HepG2 (cell line): ENCODE measurements at regions not wholly inside any gene's neighbourhood (a gene's known extent, or its start where the extent isn't known, plus 50 kb on each side); places are given as distances from the start of the nearest gene placed in this dataset.

Experiments used
- ATAC-seq: fragments of 200-7000 bp; cut with Tn5 transposase; 3 replicates; pipeline ENCODE4 v1.9.1; 2020; ENCODE audit warnings: mild to moderate bottlenecking, moderate library complexity
- BruUV-seq: library from RNA; stranded (reverse); fragments of 400-500 nt; replicated peaks from 2 replicates; lab custom pipeline; 2021; lab: Mats Ljungman, UMichigan
- CTCF ChIA-PET: fragments of 300-600 bp; formaldehyde crosslinking; extraction: SDS; loops from one replicate; lab custom pipeline; 2021; ENCODE audit warnings: low total read pairs, inconsistent platforms, low intra/inter-chr PET ratio; lab: Yijun Ruan, JAX
- POLR2A ChIA-PET: fragments of 350-600 bp; sonication (Branson Sonifier 250); formaldehyde crosslinking; loops from one replicate; lab custom pipeline; 2020; ENCODE audit warnings: antibody characterized with exemption, inconsistent platforms; lab: Yijun Ruan, JAX
- DNase-seq: peaks from one replicate; pipeline ENCODE4 v3.0.0-alpha.2; 2015; ENCODE audit warnings: low spot score
- FAIRE-seq: peaks from 3 replicates; lab custom pipeline; 2011; peaks lifted over from hg19 to GRCh38; lab: Jason Lieb, UNC
- H2AFZ ChIP-seq: one replicate; pipeline ENCODE4 v1.6.1; 2011; ENCODE audit warnings: low read length, inconsistent platforms
- H3K27ac ChIP-seq: fragments of 300-600 bp; 3 replicates; pipeline ENCODE4 v1.8.0; 2011; ENCODE audit warnings: mixed run types, mild to moderate bottlenecking, mixed read lengths, low read length, inconsistent platforms; ENCODE audit not compliant: insufficient read depth; ENCODE audit errors: extremely low read length
- H3K27me3 ChIP-seq, 2 experiments: fragments of 200-600 bp in 1 of 2; 2 replicates in 1 of 2; 3 replicates in 1 of 2; pipeline versions ENCODE4 v1.6.0 to v1.8.0; 2011; ENCODE audit warnings: low read length in 2 of 2, mild to moderate bottlenecking in 2 of 2, moderate library complexity in 2 of 2, inconsistent platforms in 1 of 2; ENCODE audit not compliant: insufficient read depth in 2 of 2, control insufficient read depth in 1 of 2
- H3K36me3 ChIP-seq, 2 experiments: fragments of 200-600 bp in 1 of 2; replicated peaks in 1 of 2; 2 replicates in 1 of 2; 3 replicates in 1 of 2; pipeline versions ENCODE4 v1.5.1 to v1.8.0; 2011; ENCODE audit warnings: low read length in 2 of 2, inconsistent platforms in 1 of 2; ENCODE audit not compliant: insufficient read depth in 2 of 2, control insufficient read depth in 1 of 2
- H3K4me1 ChIP-seq: 2 replicates; pipeline ENCODE4 v1.5.1; 2012; ENCODE audit warnings: low read length, inconsistent platforms; ENCODE audit not compliant: insufficient read depth
- H3K4me2 ChIP-seq: 2 replicates; pipeline ENCODE4 v1.6.0; 2011; ENCODE audit warnings: low read depth, low read length, inconsistent platforms
- H3K4me3 ChIP-seq, 3 experiments: fragments of 200-600 bp in 1 of 3; sonication (generic), shearing (Covaris generic) in 1 of 3; replicated peaks in 1 of 3; 2 replicates each; pipeline ENCODE4 v1.5.1; 2011 to 2016; ENCODE audit warnings: low read length in 3 of 3, inconsistent platforms in 2 of 3, low read depth in 2 of 3, mild to moderate bottlenecking in 2 of 3, control low read depth in 1 of 3, mixed read lengths in 1 of 3; ENCODE audit not compliant: insufficient read depth in 1 of 3
- H3K79me2 ChIP-seq: one replicate; pipeline ENCODE4 v1.6.1; 2011; ENCODE audit warnings: low read length, inconsistent platforms; ENCODE audit not compliant: insufficient read depth
- H3K9ac ChIP-seq: 2 replicates; pipeline ENCODE4 v1.6.0; 2011; ENCODE audit warnings: mild to moderate bottlenecking, low read depth, low read length, inconsistent platforms; ENCODE audit not compliant: insufficient read depth
- H3K9me3 ChIP-seq: 2 replicates; pipeline ENCODE4 v1.5.1; 2012; ENCODE audit warnings: mild to moderate bottlenecking, low read length
- H4K20me1 ChIP-seq: 2 replicates; pipeline ENCODE4 v1.6.0; 2011; ENCODE audit warnings: inconsistent platforms, mild to moderate bottlenecking, low read length, moderate library complexity; ENCODE audit not compliant: insufficient read depth
- CCAR2 ChIP-seq: fragments of 200-400 bp; formaldehyde crosslinking; optimal IDR thresholded peaks from 2 replicates; pipeline ENCODE3; 2018; ENCODE audit warnings: low read depth, mild to moderate bottlenecking, low read length, moderate library complexity
- GABPA ChIP-seq, 2 experiments: IDR thresholded peaks; 2 replicates each; pipeline ENCODE4 v1.6.1; 2011 to 2016; ENCODE audit warnings: low read depth in 2 of 2, low read length in 1 of 2, missing biosample characterization in 1 of 2, missing genetic modification characterization in 1 of 2
- HNRNPH1 ChIP-seq: fragments of 200-400 bp; formaldehyde crosslinking; optimal IDR thresholded peaks from 2 replicates; pipeline ENCODE3; 2017; ENCODE audit warnings: mild to moderate bottlenecking, low read depth, low read length
- MAZ ChIP-seq, 2 experiments: sonication (generic) in 1 of 2; formaldehyde crosslinking in 1 of 2; IDR thresholded peaks; 2 replicates each; pipeline versions ENCODE4 v1.5.0 to v1.6.1; 2012 to 2020; ENCODE audit warnings: low read depth in 2 of 2, mild to moderate bottlenecking in 2 of 2, borderline replicate concordance in 1 of 2, improper control_type of control experiment in 1 of 2, low read length in 1 of 2, missing genetic modification reagents in 1 of 2, moderate library complexity in 1 of 2
- SMYD3 ChIP-seq: sonication (generic); formaldehyde crosslinking; IDR thresholded peaks from 2 replicates; pipeline ENCODE4 v1.8.1; 2023; ENCODE audit warnings: mild to moderate bottlenecking, missing genetic modification reagents
- SOX6 ChIP-seq, 2 experiments: fragments of 450-650 bp in 1 of 2; sonication (generic) in 1 of 2; formaldehyde crosslinking in 1 of 2; IDR thresholded peaks; 2 replicates each; pipeline versions ENCODE4 v1.4.0 to v1.6.1; 2017 to 2020; ENCODE audit warnings: antibody characterized with exemption in 1 of 2, mild to moderate bottlenecking in 1 of 2, missing genetic modification reagents in 1 of 2
- TSC22D2 ChIP-seq: sonication (generic); formaldehyde crosslinking; IDR thresholded peaks from 2 replicates; pipeline ENCODE4 v1.5.1; 2020; ENCODE audit warnings: missing genetic modification reagents, mild to moderate bottlenecking, borderline replicate concordance
- ZEB1 ChIP-seq: IDR thresholded peaks from 2 replicates; pipeline ENCODE4 v1.6.1; 2012; ENCODE audit warnings: mild to moderate bottlenecking, low read depth, inconsistent platforms; ENCODE audit not compliant: insufficient replicate concordance
- ZNF24 ChIP-seq: fragments of 450-650 bp; IDR thresholded peaks from 2 replicates; pipeline ENCODE4 v1.6.1; 2017; ENCODE audit warnings: antibody characterized with exemption, mild to moderate bottlenecking
- ZNF781 ChIP-seq: sonication (generic); formaldehyde crosslinking; IDR thresholded peaks from 2 replicates; pipeline ENCODE4 v1.5.1; 2020; ENCODE audit warnings: borderline replicate concordance, mild to moderate bottlenecking, missing genetic modification reagents; ENCODE audit errors: not compliant biosample characterization
- ZSCAN30 ChIP-seq: sonication (generic); formaldehyde crosslinking; IDR thresholded peaks from 2 replicates; pipeline ENCODE4 v1.5.0; 2020; ENCODE audit warnings: mild to moderate bottlenecking, missing genetic modification reagents
- WGBS: methylation state at CpG from one replicate; pipeline ENCODE4 v1.1.6; 2017; ENCODE audit warnings: low lambda C conversion rate; 5-methylcytosine and 5-hydroxymethylcytosine counted together
- in situ Hi-C: cut with HindIII; loops from 2 replicates; pipeline ENCODE4 v1.10.0; 2017; ENCODE audit warnings: low pct_unique_long_range_greater_than_20kb; ENCODE audit not compliant: extremely low pct_ligation_motif_present
- intact Hi-C: fragments of 100-400 bp; cut with micrococcal nuclease; formaldehyde crosslinking; loops from one replicate; pipeline ENCODE4 v1.10.0; 2022; ENCODE audit not compliant: unreplicated experiment
- TF ChIP-seq, protein P1 (sequence below): sonication (generic); formaldehyde crosslinking; IDR thresholded peaks from 2 replicates; pipeline ENCODE4 v1.5.0; 2020; ENCODE audit warnings: missing genetic modification reagents
- TF ChIP-seq, protein P2 (sequence below): sonication (generic); formaldehyde crosslinking; conservative IDR thresholded peaks from 2 replicates; pipeline ENCODE4 v1.4.0; 2020; ENCODE audit warnings: mild to moderate bottlenecking, missing genetic modification reagents, moderate library complexity

DNA sequence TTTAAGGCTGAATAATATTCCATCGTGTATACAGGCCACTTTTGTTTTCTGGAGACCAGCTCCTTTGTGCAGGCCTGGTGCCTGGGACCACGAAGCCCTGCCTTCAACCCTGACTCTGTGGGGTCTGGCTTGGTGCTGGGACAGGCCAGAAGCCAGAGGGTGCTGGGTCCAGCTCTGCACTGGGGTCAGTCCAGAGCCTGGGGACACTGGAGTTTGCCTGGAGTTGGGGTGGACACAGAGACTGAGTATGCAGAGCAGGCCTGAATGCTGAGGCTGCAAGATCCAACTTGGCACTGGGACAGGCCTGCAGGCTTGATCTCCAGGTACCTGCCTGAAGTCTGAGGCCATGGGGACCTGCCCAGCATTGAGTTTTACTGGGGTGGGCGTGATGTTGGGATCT is 558.8 kb upstream of the CNTNAP2 start:
- H3K9ac ChIP-seq, result no peak overlapping the region
- H3K27me3 ChIP-seq, result no peaks in the 10 kb centered on the region
- TF ChIP-seq CCAR2 (no peak), ZEB1 (no peak), SMYD3 (no peak), ZNF24 (no peak), SOX6 (IDR thresholded peaks at IDR 0.05) (no peak), SOX6 (CRISPR knock-in tag; IDR thresholded peaks at IDR 0.05) (no peak), ZNF781 (CRISPR knock-in tag) (no peak), MAZ (IDR thresholded peaks at IDR 0.05; ENCODE audit: borderline replicate concordance, low read depth, low read length) (no peak), MAZ (CRISPR knock-in tag; IDR thresholded peaks at IDR 0.05; ENCODE audit: low read depth) (no peak), ZSCAN30 (no peak), GABPA (IDR thresholded peaks at IDR 0.05; ENCODE audit: low read depth, low read length) (no peak), GABPA (CRISPR knock-in tag; IDR thresholded peaks at IDR 0.05; ENCODE audit: low read depth) (no peak), TSC22D2 (CRISPR knock-in tag) (no peak), HNRNPH1 (no peak)
- TF ChIP-seq, protein P1, sequence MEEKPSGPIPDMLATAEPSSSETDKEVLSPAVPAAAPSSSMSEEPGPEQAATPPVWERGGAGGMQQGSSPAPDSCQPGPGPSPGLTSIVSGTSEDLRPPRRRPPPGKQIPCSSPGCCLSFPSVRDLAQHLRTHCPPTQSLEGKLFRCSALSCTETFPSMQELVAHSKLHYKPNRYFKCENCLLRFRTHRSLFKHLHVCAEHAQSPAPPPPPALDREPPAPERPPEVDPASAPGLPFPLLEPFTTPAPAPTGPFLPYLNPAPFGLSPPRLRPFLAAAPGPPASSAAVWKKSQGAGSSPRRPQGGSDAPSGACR, result no peak
- TF ChIP-seq, protein P2, sequence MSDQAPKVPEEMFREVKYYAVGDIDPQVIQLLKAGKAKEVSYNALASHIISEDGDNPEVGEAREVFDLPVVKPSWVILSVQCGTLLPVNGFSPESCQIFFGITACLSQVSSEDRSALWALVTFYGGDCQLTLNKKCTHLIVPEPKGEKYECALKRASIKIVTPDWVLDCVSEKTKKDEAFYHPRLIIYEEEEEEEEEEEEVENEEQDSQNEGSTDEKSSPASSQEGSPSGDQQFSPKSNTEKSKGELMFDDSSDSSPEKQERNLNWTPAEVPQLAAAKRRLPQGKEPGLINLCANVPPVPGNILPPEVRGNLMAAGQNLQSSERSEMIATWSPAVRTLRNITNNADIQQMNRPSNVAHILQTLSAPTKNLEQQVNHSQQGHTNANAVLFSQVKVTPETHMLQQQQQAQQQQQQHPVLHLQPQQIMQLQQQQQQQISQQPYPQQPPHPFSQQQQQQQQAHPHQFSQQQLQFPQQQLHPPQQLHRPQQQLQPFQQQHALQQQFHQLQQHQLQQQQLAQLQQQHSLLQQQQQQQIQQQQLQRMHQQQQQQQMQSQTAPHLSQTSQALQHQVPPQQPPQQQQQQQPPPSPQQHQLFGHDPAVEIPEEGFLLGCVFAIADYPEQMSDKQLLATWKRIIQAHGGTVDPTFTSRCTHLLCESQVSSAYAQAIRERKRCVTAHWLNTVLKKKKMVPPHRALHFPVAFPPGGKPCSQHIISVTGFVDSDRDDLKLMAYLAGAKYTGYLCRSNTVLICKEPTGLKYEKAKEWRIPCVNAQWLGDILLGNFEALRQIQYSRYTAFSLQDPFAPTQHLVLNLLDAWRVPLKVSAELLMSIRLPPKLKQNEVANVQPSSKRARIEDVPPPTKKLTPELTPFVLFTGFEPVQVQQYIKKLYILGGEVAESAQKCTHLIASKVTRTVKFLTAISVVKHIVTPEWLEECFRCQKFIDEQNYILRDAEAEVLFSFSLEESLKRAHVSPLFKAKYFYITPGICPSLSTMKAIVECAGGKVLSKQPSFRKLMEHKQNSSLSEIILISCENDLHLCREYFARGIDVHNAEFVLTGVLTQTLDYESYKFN, result no peak
- intact Hi-C loops (no loop called here), in situ Hi-C loops (no loop called here)
- H3K79me2 ChIP-seq, result no peaks in the 10 kb centered on the region
- H3K36me3 ChIP-seq, result no peaks in the 10 kb centered on the region
- no peak overlapping the region for H3K27ac ChIP-seq
- H3K4me1 ChIP-seq, result no peaks in the 10 kb centered on the region
- no peak overlapping the region for H3K4me2 ChIP-seq
- DNase-seq (no peak), ATAC-seq (no peak), FAIRE-seq (no peak)
- BruUV-seq, result no TSS peak
- peaks cover 45% of the 10 kb centered on the region for H3K9me3 ChIP-seq
- H4K20me1 ChIP-seq, result no peaks in the 10 kb centered on the region
- no peak overlapping the region for H3K4me3 ChIP-seq
- 0% methylated on average over 2 of the region's 3 CpGs for WGBS
- no peak overlapping the region for H2AFZ ChIP-seq
- ChIA-PET CTCF (no interaction called here), POLR2A (no interaction called here)
